ENCODE measurements at regions not wholly inside any gene's neighbourhood (a gene's known extent, or its start where the extent isn't known, plus 50 kb on each side); places are given as distances from the start of the nearest gene placed in this dataset.
A peak's percentile ranks its signal among the peaks of the same experiment; 100 is the strongest.

- H3K27ac ChIP-seq (ENCODE audit: insufficient read depth, low read length) = no peak overlapping the region
- TF ChIP-seq EZH2 (IDR thresholded peaks at IDR 0.05; ENCODE audit: low read length, missing control alignments) = no peak
- TF ChIP-seq CTCF (conservative IDR thresholded peaks at IDR 0.05 in 1 of 2, IDR thresholded peaks at IDR 0.05 in 1 of 2; ENCODE audit: low read depth in 1 of 2, low read length in 2 of 2) = no peak
- H3K27me3 ChIP-seq (ENCODE audit: control insufficient read depth, insufficient read depth, low read length) = no peaks in the 10 kb centered on the region
- H3K4me3 ChIP-seq (replicated peaks in 1 of 4; ENCODE audit: control extremely low read depth in 1 of 4, insufficient read depth in 1 of 4, low read depth in 3 of 4, low read length in 4 of 4) = no peak overlapping the region
- DNase-seq (ENCODE audit: low read depth in 2 of 2) = peak; percentile 25 to 74
- H3K9me3 ChIP-seq (ENCODE audit: control insufficient read depth, insufficient read depth, low read depth, low read length) = no peaks in the 10 kb centered on the region
- no peak overlapping the region for H3K9ac ChIP-seq (ENCODE audit: insufficient read depth, low read length)
- no peaks in the 10 kb centered on the region for H3K36me3 ChIP-seq (ENCODE audit: control insufficient read depth, insufficient read depth, low read length)
- H4K20me1 ChIP-seq (ENCODE audit: control insufficient read depth, extremely low read depth, insufficient read depth, low read length) = no peaks in the 10 kb centered on the region
- peaks cover 3% of the 10 kb centered on the region for H3K4me1 ChIP-seq (ENCODE audit: control insufficient read depth, extremely low read depth, insufficient read depth, low read length)
- H3K4me2 ChIP-seq (ENCODE audit: extremely low read depth, insufficient read depth, low read length) = no peak overlapping the region
- H2AFZ ChIP-seq (ENCODE audit: low read length) = no peak overlapping the region
- H3K79me2 ChIP-seq (ENCODE audit: control insufficient read depth, insufficient read depth, low read length) = no peaks in the 10 kb centered on the region
These were observed 75.0 kb upstream of the RAD23B start for GRCh38 chr9:107208121-107208520.

- H3K9me3 ChIP-seq (ENCODE audit: control insufficient read depth, insufficient read depth, low read depth, low read length) = no peaks in the 10 kb centered on the region
- no peaks in the 10 kb centered on the region for H3K36me3 ChIP-seq (ENCODE audit: control insufficient read depth, insufficient read depth, low read length)
- no peaks in the 10 kb centered on the region for H3K79me2 ChIP-seq (ENCODE audit: control insufficient read depth, insufficient read depth, low read length)
- no peak overlapping the region for H2AFZ ChIP-seq (ENCODE audit: low read length)
- DNase-seq (ENCODE audit: low read depth in 2 of 2) = no peak
- H3K4me1 ChIP-seq (ENCODE audit: control insufficient read depth, extremely low read depth, insufficient read depth, low read length) = peaks cover 10% of the 10 kb centered on the region
- no peak overlapping the region for H3K4me3 ChIP-seq (replicated peaks in 1 of 4; ENCODE audit: control extremely low read depth in 1 of 4, insufficient read depth in 1 of 4, low read depth in 3 of 4, low read length in 4 of 4)
- TF ChIP-seq EZH2 (IDR thresholded peaks at IDR 0.05; ENCODE audit: low read length, missing control alignments) = no peak
- TF ChIP-seq CTCF (conservative IDR thresholded peaks at IDR 0.05 in 1 of 2, IDR thresholded peaks at IDR 0.05 in 1 of 2; ENCODE audit: low read depth in 1 of 2, low read length in 2 of 2) = no peak
- no peak overlapping the region for H3K9ac ChIP-seq (ENCODE audit: insufficient read depth, low read length)
- H3K27ac ChIP-seq (ENCODE audit: insufficient read depth, low read length) = no peak overlapping the region
- no peak overlapping the region for H3K4me2 ChIP-seq (ENCODE audit: extremely low read depth, insufficient read depth, low read length)
- H3K27me3 ChIP-seq (ENCODE audit: control insufficient read depth, insufficient read depth, low read length) = no peaks in the 10 kb centered on the region
- H4K20me1 ChIP-seq (ENCODE audit: control insufficient read depth, extremely low read depth, insufficient read depth, low read length) = no peaks in the 10 kb centered on the region
These were observed 72.3 kb upstream of the RAD23B start for GRCh38 chr9:107210775-107211174.

GRCh38 chr9:107211284-107211923, 71.7 kb upstream of the RAD23B start:
- H4K20me1 ChIP-seq (ENCODE audit: control insufficient read depth, extremely low read depth, insufficient read depth, low read length) = no peaks in the 10 kb centered on the region
- no peak overlapping the region for H3K27ac ChIP-seq (ENCODE audit: insufficient read depth, low read length)
- H3K4me1 ChIP-seq (ENCODE audit: control insufficient read depth, extremely low read depth, insufficient read depth, low read length) = peaks cover 10% of the 10 kb centered on the region
- DNase-seq (ENCODE audit: low read depth in 2 of 2) = no peak
- no peak overlapping the region for H3K4me2 ChIP-seq (ENCODE audit: extremely low read depth, insufficient read depth, low read length)
- TF ChIP-seq CTCF (conservative IDR thresholded peaks at IDR 0.05 in 1 of 2, IDR thresholded peaks at IDR 0.05 in 1 of 2; ENCODE audit: low read depth in 1 of 2, low read length in 2 of 2) (no peak), EZH2 (IDR thresholded peaks at IDR 0.05; ENCODE audit: low read length, missing control alignments) (no peak)
- no peaks in the 10 kb centered on the region for H3K36me3 ChIP-seq (ENCODE audit: control insufficient read depth, insufficient read depth, low read length)
- H3K4me3 ChIP-seq (replicated peaks in 1 of 4; ENCODE audit: control extremely low read depth in 1 of 4, insufficient read depth in 1 of 4, low read depth in 3 of 4, low read length in 4 of 4) = no peak overlapping the region
- no peak overlapping the region for H2AFZ ChIP-seq (ENCODE audit: low read length)
- no peaks in the 10 kb centered on the region for H3K79me2 ChIP-seq (ENCODE audit: control insufficient read depth, insufficient read depth, low read length)
- H3K9ac ChIP-seq (ENCODE audit: insufficient read depth, low read length) = no peak overlapping the region
- no peaks in the 10 kb centered on the region for H3K27me3 ChIP-seq (ENCODE audit: control insufficient read depth, insufficient read depth, low read length)
- no peaks in the 10 kb centered on the region for H3K9me3 ChIP-seq (ENCODE audit: control insufficient read depth, insufficient read depth, low read depth, low read length)
